ENCODE measurements at regions not wholly inside any gene's neighbourhood (a gene's known extent, or its start where the extent isn't known, plus 50 kb on each side); places are given as distances from the start of the nearest gene placed in this dataset.

GRCh38 chr7:84393786-84394185, 199.2 kb upstream of the SEMA3A start:
- no peak for ATAC-seq
- no peak for DNase-seq
- intact Hi-C loops (cut with DNase I, micrococcal nuclease), result no loop called here

- DNase-seq (no peak), ATAC-seq (no peak)
- intact Hi-C loops (cut with DNase I, micrococcal nuclease), result no loop called here
These were observed 196.3 kb upstream of the SEMA3A start for GRCh38 chr7:84390845-84391244.

DNA sequence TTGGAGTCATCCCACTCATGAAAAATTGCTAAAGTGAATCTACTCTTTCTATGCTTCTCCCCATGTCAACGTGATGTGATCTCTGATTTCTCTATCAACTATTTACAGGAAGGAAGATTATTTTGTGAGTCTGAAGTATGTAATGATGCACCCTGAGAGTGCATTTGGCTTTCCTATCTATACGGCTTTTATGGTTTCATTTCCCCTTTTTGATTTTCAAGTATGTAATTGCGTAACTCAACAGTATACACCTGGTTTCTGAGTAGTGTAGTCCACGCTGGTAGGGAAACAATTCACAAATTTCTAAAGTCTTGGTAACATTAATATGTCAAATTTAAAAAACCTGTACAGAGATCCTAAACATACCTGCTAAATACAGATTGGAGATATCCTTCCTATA, 194.7 kb upstream of the SEMA3A start:
- intact Hi-C loops (cut with DNase I, micrococcal nuclease), result no loop called here
- ATAC-seq, result no peak

DNA sequence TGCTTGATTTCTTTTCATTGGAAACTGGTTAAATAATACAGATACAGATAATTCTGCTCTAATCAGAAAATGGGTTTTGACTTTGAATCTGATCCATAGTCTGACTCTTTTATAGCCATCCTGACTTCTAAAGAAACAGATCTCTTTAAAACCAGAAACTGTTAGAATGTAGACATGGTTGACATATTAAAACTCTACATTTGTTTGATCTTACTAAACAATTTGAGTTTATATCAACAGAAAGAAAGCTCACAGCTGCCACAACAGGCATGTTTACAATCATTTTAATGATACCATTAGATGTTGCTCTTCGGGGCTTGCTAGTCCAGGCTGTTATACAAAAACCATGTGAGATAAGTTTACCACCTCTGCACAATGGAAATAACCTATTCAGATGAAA, 193.0 kb upstream of the SEMA3A start:
- intact Hi-C loops (cut with DNase I, micrococcal nuclease), result no loop called here
- DNase-seq (no peak), ATAC-seq (no peak)

More for the DNA sequence above, 194.7 kb upstream of the SEMA3A start:
- no peak for DNase-seq

- intact Hi-C loops (cut with DNase I, micrococcal nuclease), result no loop called here
- ATAC-seq (no peak), DNase-seq (no peak)
These were observed 189.8 kb upstream of the SEMA3A start for GRCh38 chr7:84384417-84384816.

GRCh38 chr7:84379446-84379845, 184.9 kb upstream of the SEMA3A start:
- no peak for DNase-seq
- intact Hi-C loops (cut with DNase I, micrococcal nuclease), result no loop called here
- no peak for ATAC-seq

- intact Hi-C loops (cut with DNase I, micrococcal nuclease), result no loop called here
- ATAC-seq, result no peak
- no peak for DNase-seq
These were observed 178.1 kb upstream of the SEMA3A start for GRCh38 chr7:84372712-84373111.

GRCh38 chr7:84372155-84372621, 177.6 kb upstream of the SEMA3A start:
- intact Hi-C loops (cut with DNase I, micrococcal nuclease), result no loop called here
- DNase-seq (no peak), ATAC-seq (no peak)

- ATAC-seq, result no peak
- no peak for DNase-seq
- intact Hi-C loops (cut with DNase I, micrococcal nuclease), result no loop called here
These were observed 175.5 kb upstream of the SEMA3A start for GRCh38 chr7:84370114-84370513.

- no peak for DNase-seq
- no peak for ATAC-seq
- intact Hi-C loops (cut with DNase I, micrococcal nuclease), result no loop called here
These were observed 173.5 kb upstream of the SEMA3A start for GRCh38 chr7:84368122-84368521.

DNA sequence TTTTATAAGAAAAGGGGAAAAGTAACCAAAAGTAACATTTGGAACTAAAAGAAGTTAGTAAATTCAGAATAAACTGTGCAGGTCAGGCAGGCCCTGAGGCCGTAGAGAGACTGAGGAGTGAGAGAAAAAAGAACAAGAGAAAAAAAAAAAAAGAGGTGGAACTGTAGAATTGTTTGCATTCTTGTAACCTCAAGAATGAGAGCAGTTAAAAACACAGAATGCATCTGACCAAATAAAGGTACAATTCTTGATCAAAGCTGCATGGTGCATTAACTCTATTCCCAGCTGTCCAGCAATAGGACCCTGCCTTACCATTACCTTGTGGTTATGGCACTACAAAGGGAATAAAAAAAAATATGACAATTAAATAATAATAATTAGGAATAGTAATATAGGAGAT, 170.1 kb upstream of the SEMA3A start:
- no peak for DNase-seq
- ATAC-seq, result no peak
- intact Hi-C loops (cut with DNase I, micrococcal nuclease), result no loop called here

GRCh38 chr7:84363741-84364140, 169.2 kb upstream of the SEMA3A start:
- intact Hi-C loops (cut with DNase I, micrococcal nuclease), result no loop called here
- ATAC-seq (no peak), DNase-seq (no peak)

DNA sequence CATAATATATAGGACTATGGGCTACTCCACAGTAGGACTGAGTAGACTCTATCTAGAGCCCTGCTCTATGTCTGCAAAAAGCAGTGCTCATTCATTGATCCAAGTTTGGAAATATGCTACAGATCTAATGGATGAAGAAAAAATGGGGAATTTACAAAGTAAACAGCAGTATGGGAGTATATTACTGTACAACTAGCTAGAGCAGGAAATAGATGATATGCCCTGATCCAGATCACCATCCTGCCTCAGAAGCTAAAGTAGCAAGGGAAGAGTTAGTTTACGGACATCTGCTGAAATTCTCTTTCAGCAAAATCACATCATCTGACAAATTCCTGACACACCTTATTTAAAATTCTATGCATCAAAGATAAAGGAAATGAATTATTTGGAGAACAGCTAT, 168.2 kb upstream of the SEMA3A start:
- DNase-seq (no peak), ATAC-seq (peak; percentile 66)
- intact Hi-C loops (cut with DNase I, micrococcal nuclease), result no loop called here

GRCh38 chr7:84362360-84362759, 167.8 kb upstream of the SEMA3A start:
- ATAC-seq (peak; percentile 65), DNase-seq (no peak)
- intact Hi-C loops (cut with DNase I, micrococcal nuclease), result no loop called here

GRCh38 chr7:84354866-84355265, 160.3 kb upstream of the SEMA3A start:
- ATAC-seq (no peak), DNase-seq (no peak)
- intact Hi-C loops (cut with DNase I, micrococcal nuclease), result no loop called here

DNA sequence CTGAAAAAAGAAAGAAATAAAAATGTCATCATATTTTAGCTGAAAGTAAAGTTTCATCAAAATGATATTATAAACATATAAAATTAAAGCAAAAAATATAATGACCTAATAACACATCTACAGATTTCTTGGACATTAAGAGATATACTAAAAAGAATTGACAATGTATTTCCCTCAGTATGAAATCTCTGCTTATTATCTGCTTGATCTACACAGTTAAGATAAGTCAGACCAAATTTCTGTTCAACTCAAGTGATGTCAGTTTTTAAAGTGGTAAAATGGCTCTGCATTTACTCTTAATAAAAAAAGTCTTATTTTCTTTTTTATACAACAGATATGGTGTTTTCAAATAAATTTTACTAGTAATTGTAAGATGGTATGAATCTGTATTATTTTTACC, 159.4 kb upstream of the SEMA3A start:
- DNase-seq (no peak), ATAC-seq (no peak)
- intact Hi-C loops (cut with DNase I, micrococcal nuclease), result no loop called here

- intact Hi-C loops (cut with DNase I, micrococcal nuclease), result no loop called here
These were observed 144.7 kb upstream of the SEMA3A start for GRCh38 chr7:84339306-84339705.

DNA sequence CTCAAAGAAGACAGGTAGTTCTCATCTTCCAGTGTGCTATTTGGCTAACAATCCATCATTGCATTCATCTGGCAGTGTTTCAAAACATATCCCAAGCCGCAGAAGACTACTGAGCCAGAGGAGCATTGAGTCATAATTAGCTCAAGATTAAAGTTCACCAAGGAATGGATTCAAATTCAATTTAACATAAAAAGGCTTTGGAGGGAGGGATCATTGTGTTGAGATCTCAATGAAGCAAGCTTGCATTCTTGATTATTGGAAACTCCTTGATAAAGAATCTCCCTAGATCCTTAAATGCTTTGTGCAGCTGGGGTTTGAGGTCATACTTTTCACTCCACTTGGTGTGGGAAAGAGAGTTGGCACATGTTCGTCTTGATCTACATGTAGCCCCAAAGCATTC, 142.8 kb upstream of the SEMA3A start:
- ATAC-seq (no peak), DNase-seq (no peak)
- intact Hi-C loops (cut with DNase I, micrococcal nuclease), result no loop called here

More at GRCh38 chr7:84339306-84339705, 144.7 kb upstream of the SEMA3A start:
- no peak for DNase-seq
- ATAC-seq, result no peak

- no peak for DNase-seq
- ATAC-seq, result no peak
- intact Hi-C loops (cut with DNase I, micrococcal nuclease), result no loop called here
These were observed 142.2 kb upstream of the SEMA3A start for GRCh38 chr7:84336766-84337165.

- intact Hi-C loops (cut with DNase I, micrococcal nuclease), result no loop called here
- DNase-seq (no peak), ATAC-seq (no peak)
These were observed 141.7 kb upstream of the SEMA3A start for GRCh38 chr7:84336303-84336702.

- ATAC-seq (no peak), DNase-seq (no peak)
- intact Hi-C loops (cut with DNase I, micrococcal nuclease), result no loop called here
These were observed 137.0 kb upstream of the SEMA3A start for GRCh38 chr7:84331616-84332015.

- intact Hi-C loops (cut with DNase I, micrococcal nuclease), result no loop called here
- no peak for ATAC-seq
These were observed 134.0 kb upstream of the SEMA3A start for GRCh38 chr7:84328571-84328970.

More at GRCh38 chr7:84328571-84328970, 134.0 kb upstream of the SEMA3A start:
- no peak for DNase-seq
